ENCODE measurements at regions not wholly inside any gene's neighbourhood (a gene's known extent, or its start where the extent isn't known, plus 50 kb on each side); places are given as distances from the start of the nearest gene placed in this dataset.
"Not testable (repeated sequence)": the region's sequence is repeated elsewhere in the genome, so short reads cannot be mapped to it uniquely, and the experiment has no call there.

DNA sequence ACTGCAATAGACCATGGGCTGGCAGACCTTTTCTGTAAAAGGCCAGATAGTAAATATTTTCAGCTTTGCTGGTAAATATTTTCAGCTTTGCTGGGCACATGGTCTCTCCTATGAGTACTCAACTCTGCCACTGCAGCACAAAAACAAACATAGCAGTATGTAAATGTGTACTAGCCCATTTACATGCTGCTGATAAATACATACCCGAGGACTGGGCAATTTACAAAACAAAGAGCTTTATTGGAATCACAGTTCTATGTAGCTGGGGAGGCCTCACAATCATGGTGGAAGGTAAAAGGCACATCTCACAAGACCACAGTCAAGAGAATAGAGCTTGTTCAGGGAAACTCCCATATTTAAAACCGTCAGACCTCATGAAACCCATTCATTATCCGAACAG, 793.0 kb downstream of the EDEM1 start:
- DNase-seq (ENCODE audit: low spot score): no peak

DNA sequence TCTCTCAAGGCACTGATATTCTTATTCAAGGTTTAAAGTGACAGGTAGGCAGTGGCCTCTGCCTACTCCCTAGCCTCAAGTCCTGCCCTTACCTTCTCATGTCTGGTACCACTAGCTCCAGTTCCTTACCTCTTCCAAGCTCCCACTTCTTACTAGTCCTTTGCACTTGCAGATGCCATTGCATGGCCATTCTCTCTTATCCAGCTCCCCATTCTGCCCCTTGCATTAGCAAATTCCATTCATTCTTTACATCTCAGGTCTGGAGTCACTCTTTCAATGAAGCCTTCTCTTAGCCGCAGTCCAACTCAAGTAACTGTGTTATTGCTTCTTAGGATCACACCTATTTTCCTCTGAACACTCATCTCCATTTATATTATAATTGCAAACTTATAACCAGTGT, 807.1 kb downstream of the EDEM1 start:
- DNase-seq (ENCODE audit: low spot score): no peak

DNA sequence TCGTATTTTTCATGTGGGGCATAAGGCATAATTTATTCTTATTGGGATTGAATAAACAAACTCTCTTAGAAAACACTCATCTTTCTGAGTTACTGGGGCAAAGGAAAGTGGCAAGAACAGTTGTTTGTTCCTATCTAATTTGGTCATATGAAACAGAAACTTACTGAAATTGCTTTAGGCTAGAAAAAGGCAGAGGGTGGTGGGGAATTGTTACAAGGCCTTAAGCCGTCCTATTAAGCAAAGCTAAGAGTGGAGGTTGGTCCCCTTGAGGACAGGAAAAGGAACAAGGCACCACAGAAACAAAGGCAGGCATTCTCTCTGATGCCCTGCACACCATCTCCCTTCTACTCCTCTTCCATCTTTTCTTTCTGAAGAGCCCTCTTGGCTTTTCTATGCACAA, 830.9 kb downstream of the EDEM1 start:
- DNase-seq (ENCODE audit: low spot score): no peak

DNA sequence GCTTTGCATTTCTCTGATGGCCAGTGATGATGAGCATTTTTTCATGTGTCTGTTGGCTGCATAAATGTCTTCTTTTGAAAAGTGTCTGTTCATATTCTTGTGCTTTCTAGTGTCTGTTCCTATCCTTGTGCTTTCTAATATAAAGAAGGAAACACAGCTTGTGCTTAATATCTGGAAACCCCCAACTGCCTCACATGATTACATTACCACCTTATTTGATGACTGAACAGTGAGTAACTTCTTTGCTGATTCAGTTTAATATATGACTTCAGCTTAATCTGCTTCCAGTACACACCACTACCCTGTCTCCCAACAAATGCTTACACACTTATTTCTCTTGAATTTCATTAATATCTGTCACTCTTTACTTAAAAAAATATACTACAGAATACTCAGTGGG, 835.1 kb downstream of the EDEM1 start:
- DNase-seq (ENCODE audit: low spot score): no peak

DNA sequence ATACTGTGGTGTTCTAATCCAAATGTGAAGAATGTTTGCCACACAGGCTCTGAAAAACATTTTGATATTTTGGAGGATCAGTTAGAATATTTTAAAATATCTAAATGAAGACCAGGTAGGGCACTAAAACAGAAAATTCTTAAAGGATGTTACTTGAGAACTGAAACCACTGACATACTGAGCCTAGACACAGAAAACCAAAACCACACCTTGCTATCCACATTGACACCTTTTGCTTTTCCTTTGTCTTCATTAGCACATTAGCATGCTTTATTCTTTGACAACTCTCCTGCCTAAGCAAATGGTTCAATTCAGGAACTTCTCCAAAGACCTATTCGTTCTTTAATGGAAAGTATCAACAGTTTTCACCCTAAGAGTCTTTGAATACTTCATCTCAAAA, 835.9 kb upstream of the GRM7 start:
- DNase-seq (ENCODE audit: low spot score): no peak

DNA sequence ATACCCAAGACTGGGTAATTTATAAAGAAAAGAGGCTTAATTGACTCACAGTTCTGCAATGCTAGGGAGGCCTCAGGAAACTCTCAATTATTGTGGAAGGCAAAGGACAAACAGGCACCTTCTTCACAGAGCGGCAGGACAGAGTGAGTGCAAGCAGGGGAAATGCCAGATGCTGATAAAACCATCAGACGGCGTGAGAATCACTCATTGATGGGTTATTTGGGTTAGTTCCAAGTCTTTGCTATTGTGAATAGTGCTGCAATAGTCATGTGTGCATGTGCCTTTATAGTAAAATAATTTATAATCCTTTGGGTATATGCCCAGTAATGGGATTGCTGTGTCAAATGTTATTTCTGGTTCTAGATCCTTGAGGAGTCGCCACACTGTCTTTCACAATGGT, 830.3 kb upstream of the GRM7 start:
- not testable (repeated sequence) for DNase-seq (ENCODE audit: low spot score)

DNA sequence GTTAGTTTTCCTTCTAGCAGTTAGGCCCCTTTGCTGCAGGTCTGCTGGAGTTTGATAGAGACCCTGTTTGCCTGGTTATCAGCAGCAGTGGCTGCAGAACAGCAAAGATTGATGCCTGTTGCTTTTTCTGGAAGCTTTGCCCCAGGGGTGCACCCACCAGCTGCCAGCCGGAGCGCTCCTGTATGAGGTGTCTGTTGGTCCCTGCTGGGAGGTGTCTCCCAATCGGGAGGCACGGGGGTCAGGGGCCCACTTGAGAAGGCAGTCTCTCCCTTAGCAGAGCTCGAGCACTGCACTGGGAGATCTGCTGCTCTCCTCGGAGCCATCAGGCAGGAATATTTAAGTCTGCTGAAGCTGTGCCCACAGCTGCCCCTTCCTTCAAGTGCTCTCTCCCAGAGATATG, 825.3 kb upstream of the GRM7 start:
- DNase-seq (ENCODE audit: low spot score): no peak

DNA sequence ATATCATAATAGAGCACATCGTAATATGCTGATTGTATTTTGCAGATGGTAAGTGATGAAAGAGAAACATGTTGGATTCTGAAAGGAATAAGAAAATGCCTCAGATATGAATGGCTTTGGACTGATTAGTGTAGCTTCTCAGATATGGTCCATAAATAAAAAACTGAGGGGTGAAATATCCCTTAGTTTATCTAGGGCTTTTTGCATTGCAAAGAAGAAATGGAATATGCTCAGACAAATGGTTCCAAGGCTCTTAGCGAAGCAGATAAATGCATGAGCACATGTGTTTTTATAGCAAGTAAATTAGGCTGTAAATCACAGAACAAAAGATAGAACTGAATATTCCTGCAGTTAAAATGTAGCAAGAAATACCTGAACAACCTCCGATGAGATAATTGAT, 820.9 kb upstream of the GRM7 start:
- DNase-seq (ENCODE audit: low spot score): no peak

DNA sequence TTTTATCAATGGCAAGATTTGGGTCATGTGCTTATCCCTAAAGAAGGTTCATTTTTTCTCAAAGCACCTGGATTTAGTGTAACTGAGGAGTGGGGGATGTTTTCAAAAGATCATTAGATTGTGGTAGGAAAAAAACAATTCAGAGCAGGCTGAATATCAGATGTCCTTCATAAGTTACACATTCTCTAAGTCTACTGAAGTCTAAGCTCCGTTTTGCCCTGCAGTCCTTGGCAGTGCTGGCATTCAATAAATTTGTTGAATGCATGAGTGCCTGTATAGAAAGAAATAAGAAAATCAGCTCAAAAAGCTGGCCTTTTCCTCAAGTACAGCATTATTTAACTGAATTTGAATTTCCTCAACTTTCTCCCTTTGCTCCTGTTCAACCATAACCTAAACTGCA, 819.0 kb upstream of the GRM7 start:
- DNase-seq (ENCODE audit: low spot score): no peak

DNA sequence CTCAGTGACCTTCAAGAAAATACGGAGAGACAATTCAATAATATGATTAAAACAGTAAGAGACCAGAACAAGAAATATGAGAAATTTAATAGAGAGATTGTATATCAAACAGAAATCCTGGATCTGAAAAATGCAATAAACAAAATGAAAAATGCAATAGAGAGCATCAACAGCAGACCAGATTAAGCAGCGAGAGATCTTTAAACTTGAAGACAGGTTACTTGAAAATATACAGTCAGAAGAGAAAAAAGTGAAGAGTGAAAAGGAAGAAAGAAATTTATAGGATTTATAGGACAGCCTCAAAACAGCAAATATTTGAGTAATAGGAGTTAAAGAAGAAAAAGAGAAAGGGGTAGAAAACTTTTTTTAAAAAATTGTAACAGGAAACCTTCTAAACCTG, 813.9 kb upstream of the GRM7 start:
- DNase-seq (ENCODE audit: low spot score): no peak

DNA sequence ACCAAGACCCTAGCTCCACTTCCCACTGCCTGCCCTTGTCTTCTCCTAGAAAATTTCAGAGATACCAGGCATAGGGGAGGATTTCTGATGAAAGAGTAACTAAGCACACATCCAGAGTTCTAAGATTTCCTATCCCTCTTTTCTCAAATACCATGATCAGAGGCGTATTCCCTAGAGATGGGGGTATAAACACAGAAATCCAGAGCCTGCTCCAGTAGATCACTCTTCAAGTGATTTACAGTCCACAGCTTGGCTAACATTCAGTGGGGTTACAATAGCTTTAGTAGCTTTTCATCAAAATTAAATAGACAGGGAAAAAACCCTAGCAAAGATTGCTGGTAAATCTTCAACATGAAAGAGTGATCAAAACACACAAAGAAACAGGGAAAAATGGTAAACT, 800.7 kb upstream of the GRM7 start:
- no peak for DNase-seq (ENCODE audit: low spot score)

DNA sequence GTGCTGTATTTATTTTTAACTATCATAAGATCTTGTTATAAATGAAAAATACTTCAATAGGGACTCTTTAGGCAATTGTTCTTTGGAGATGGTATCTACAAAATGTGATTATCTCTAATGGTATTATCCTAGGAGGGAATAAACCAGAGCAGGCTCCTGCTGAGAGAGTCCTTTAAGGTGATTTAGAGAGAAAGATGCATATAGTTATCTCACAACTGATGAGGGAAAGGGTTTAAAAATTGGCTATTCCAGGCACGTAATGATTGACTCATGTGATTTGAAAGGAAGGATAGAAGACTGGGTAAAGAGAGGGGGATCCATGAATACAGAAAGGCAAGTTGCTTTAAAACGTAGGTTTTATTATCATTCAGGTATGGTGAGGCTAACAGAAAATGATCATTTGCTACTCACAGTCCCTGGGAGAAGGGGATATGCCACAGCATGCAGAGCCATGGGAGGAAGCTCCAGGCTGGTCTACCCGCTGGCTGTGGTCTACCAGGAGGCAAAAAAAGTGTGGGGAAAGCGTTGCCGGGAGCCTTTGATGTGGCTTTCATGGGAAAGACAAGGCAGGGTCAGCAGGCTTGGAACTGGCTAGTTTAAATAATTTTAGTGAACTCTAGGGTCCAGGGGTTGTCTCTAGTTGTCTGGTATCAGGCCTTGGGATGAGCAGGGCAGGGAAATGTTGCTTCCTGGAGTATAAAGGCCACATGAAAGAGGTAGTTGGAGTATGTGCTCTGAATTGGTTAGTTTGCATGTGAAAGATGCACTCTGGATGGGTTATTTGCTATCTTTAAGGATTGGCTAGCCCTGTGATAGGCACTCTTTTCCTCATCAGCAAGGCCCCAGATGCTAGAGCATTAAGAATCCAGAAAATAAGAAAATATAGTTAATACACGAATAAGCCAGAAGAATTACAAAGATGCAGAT, 798.4 kb upstream of the GRM7 start:
- DNase-seq (ENCODE audit: low spot score): no peak

DNA sequence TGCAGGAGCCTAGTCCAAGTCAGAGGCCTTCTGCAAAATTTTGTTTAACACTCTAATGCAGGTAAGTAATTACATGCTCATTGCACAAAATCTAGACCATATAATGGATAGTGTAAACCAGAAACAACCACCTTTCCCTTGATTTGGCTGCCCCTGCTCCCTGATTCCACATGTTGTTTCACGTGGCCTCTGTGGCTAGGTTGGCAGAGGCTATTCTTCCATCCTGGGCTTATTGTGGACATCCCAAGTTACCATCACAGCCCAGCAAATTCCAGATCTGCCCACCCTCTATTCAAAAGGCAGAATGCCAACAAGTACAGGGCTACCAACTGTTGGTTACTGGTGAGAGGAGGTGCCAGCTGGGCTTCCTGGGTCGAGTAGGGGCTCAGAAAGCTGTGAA, 794.5 kb upstream of the GRM7 start:
- DNase-seq (ENCODE audit: low spot score): no peak

DNA sequence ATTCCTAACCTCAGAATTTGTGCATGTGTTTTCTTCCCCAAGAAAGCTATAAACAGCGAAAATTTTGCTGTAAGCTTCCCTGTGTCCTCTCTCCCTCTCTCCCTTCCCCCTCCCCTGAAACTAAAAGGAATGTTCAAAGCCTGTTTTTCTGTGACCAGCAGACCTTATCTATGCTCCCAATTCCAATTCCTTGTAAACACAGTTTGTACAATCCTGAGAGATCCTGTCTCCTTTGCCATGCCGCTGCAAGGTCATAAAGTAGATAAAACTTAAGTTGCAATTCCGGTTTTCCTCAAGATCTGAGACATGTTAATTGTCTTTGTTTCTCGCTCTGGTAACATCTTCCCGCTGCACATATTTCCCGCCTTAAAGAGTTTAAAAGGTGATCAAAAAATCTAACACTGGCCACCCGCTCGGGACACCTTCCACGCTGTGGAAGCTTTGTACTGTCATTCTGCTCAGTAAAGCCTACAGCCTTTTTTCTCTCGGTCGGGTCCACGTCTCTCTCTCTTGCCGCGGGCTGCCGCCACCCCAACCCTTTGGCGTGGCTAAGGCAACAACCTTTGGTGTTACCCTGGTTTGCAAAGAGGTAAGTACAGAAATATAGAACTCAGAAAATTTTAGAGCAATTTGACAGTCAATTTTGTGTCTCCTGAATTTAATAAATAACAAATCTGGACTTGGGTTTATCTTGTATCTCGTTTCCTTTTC, 793.9 kb upstream of the GRM7 start:
- DNase-seq (ENCODE audit: low spot score): not testable (repeated sequence)

DNA sequence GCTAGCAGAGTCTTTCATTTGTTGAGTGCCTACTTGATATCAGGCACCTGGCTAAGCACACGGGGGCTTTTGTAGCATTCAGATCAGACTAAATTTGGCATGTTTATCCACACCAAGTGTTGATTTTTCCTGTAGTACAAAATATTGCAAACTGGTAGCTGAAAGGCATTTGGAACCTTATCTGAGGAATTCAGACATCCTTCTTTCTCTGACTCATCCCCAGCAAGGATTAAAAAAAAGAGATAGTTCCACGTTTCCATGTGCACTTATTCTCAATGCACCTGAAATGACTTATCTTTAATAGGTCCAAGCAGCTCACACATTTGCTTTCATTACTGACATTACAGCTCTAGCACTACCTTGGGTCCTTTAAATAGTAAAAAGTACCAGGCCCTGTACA, 786.0 kb upstream of the GRM7 start:
- DNase-seq (ENCODE audit: low spot score): no peak

DNA sequence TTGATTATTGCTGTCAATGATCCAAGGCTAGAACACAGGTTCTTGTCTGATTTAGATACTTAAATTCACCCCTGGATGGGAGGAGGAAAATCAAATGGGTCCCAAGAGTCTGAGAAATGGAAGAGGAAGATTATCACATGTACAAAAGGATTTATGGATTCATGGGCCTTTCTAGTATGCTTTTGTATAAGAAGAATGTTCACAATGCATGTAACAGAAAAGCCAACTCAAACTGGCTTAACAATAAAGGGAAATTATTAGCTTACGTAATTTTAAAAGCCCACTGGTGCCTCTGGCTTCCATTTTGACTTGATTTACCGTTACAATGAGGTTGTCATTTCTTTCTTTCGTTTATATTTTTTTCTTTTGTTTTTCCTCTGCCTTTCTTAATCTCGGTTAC, 782.5 kb upstream of the GRM7 start:
- no peak for DNase-seq (ENCODE audit: low spot score)

DNA sequence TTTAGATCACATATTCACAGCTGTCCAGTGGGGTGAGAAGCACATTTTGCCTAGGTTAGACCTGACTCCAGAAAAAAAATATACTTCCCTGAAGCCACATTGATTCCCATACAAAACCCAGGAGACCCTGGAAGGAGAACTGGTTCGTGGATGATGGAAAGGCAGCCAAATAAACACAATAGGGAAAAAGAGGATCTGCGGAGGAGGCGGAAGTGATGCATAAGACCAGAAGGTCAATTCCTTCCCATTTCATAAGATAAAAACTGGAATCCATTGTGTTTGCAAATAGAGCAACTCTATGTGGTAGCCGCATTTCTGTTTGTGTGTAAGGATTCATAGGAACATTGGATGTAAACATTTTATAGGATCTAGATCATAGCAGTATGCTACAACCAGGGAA, 781.9 kb upstream of the GRM7 start:
- DNase-seq (ENCODE audit: low spot score): no peak

DNA sequence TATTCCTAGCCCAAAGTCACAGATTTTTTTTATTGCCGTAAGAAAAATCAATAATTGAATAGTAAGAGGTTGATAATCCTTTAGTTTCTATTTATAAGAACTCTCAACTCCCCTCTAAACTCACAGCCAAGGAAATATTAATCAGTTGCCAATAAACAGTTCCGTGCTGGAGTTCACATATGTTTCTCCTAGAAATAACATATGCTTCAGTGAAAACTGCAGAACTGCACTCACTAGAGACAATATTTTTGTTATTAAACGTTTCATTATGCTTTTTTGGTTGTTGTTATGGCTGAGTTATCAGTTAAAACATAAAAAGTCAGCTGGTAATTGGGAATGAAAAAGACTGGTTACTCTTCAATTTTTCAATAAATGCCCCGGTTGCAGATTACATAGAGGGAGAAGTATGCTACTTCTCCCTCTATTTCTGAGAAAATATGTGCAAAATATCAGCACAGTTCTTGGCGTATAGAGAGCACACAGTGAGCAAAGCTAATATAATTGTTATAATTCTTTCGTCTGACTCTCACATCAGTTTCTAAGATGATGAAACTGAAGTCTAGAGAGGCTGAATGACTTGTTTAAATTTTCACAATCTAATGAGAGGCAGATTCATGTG, 781.2 kb upstream of the GRM7 start:
- no peak for DNase-seq (ENCODE audit: low spot score)

DNA sequence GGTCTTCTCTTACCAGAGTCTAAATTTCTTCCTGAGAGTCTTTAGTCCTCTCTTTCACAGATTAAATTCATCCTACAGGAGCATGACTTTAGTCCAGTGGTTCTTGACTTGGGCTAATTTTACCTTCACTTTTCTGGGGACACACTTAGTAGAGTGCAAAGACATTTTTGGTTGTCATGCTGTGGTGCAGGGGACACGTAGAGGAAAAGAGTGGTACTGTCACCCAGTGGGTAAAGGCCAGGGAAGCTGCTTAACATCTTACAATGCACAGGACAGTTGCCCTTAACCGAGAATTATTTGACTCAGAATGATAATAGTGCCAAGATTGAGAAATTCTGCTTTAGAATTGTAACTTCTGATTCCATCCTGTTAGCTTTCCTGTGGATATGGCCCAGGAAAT, 772.5 kb upstream of the GRM7 start:
- DNase-seq (ENCODE audit: low spot score): no peak

DNA sequence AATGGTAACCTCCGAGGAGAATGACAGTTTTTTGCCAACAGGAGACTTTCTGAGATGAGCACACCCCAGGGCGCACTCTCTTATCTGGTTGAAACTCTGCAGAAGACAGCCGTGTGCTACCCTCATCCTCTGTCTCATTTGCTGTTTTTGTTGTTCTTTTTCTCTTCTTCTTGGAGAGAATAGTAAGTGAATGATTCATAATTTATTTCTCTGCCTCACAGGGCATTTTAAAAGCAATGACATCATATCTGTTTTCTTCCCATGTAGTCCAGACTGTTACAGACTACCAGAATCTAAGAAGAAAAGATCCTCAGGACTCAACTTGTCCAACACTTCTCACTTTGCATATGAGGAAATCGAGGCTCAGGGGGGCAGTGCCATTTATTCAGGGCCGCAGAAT, 771.1 kb upstream of the GRM7 start:
- DNase-seq (ENCODE audit: low spot score): no peak

DNA sequence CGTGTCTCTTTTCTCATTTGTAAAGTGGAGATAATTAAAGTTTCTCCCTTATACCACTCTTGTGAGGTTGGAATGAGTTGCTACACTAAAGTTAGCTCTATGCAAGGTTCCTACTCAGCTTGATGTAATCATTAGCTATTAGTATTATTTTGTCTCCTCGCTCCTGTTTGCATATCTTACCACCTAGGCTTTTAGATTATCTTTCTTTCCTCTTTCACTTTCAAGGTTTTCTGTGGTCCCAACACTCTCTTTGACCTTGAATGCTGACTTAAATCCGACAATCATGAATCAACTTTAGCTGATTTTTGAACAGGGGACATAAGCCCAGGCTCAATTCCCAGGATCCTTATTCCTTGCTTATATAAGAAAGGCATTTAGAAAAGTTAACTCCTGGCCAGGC, 769.7 kb upstream of the GRM7 start:
- no peak for DNase-seq (ENCODE audit: low spot score)

DNA sequence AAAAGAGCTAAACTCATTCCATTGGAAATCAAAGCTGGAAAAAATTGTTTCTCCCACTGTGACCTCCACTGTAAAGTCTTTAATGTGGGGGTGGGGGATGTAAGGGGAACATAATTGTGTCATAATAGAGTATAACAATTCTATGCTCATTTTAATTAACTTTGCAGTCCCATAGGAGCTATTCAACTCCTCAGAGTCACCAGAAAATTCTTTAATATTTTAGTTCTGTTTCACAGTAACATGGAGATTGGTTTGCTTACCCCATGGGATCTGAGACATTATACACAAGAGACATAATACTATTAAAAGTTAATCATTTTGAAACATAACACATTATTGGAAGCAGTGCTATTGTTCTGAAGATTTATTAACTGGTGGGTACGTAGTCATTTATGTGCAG, 765.9 kb upstream of the GRM7 start:
- DNase-seq (ENCODE audit: low spot score): no peak

DNA sequence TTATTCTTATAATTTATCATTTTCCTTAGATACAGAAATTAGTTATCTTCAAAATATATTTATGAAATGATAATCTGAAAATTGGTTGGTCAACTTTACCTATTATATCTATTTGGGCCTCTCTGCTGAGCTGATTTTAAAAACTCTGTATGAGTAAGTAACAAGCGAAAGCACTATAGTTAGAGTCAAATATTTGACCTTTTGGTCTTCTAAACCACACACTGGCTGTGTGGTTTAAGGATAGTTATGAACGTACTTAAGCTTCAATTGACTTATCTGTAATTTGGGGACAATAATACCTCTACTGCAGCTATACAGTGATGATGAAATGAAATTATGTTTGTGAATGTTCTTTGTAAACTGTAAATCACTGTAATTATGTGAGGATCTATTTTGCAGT, 763.9 kb upstream of the GRM7 start:
- DNase-seq (ENCODE audit: low spot score): no peak
